ENCODE measurements at regions not wholly inside any gene's neighbourhood (a gene's known extent, or its start where the extent isn't known, plus 50 kb on each side); places are given as distances from the start of the nearest gene placed in this dataset.

DNA sequence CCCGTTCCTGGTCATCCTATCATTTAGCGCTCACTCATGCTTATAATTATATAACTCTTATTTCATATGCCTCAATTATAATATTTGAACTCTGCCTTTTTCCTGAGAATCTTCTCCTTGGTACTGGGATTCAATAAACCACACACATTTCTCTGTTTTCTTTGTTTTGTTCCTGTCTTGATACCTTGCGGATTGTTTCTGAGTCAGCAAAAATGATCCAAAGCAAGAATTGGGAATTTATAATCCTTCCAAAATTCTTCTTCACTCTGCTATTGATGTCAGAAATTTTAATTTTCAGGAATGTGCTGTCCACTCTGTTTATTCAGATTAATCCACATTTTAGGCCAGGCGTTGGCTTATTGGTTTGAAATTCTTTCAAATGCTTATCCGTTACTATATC, 886.0 kb downstream of the SUCLG1 start:
- Histone ChIP-seq H4K20me1 (ENCODE audit: control insufficient read depth, extremely low read depth, insufficient read depth, low read length) (no peaks in the 10 kb centered on the region), H3K4me1 (ENCODE audit: control insufficient read depth, extremely low read depth, insufficient read depth, low read length) (no peaks in the 10 kb centered on the region), H3K27me3 (ENCODE audit: control insufficient read depth, insufficient read depth, low read length) (no peaks in the 10 kb centered on the region), H3K79me2 (ENCODE audit: control insufficient read depth, insufficient read depth, low read length) (no peaks in the 10 kb centered on the region), H3K4me2 (ENCODE audit: extremely low read depth, insufficient read depth, low read length) (no peak overlapping the region), H3K9me3 (ENCODE audit: control insufficient read depth, insufficient read depth, low read depth, low read length) (no peaks in the 10 kb centered on the region), H3K9ac (ENCODE audit: insufficient read depth, low read length) (no peak overlapping the region), H3K27ac (ENCODE audit: insufficient read depth, low read length) (no peak overlapping the region), H3K36me3 (ENCODE audit: control insufficient read depth, insufficient read depth, low read length) (no peaks in the 10 kb centered on the region), H3K4me3 (replicated peaks in 1 of 4; ENCODE audit: control extremely low read depth in 1 of 4, insufficient read depth in 1 of 4, low read depth in 3 of 4, low read length in 4 of 4) (no peak overlapping the region), H2AFZ (ENCODE audit: low read length) (no peak overlapping the region)
- TF ChIP-seq, protein P1, sequence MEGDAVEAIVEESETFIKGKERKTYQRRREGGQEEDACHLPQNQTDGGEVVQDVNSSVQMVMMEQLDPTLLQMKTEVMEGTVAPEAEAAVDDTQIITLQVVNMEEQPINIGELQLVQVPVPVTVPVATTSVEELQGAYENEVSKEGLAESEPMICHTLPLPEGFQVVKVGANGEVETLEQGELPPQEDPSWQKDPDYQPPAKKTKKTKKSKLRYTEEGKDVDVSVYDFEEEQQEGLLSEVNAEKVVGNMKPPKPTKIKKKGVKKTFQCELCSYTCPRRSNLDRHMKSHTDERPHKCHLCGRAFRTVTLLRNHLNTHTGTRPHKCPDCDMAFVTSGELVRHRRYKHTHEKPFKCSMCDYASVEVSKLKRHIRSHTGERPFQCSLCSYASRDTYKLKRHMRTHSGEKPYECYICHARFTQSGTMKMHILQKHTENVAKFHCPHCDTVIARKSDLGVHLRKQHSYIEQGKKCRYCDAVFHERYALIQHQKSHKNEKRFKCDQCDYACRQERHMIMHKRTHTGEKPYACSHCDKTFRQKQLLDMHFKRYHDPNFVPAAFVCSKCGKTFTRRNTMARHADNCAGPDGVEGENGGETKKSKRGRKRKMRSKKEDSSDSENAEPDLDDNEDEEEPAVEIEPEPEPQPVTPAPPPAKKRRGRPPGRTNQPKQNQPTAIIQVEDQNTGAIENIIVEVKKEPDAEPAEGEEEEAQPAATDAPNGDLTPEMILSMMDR (conservative IDR thresholded peaks at IDR 0.05 in 1 of 2, IDR thresholded peaks at IDR 0.05 in 1 of 2; ENCODE audit: low read depth in 1 of 2, low read length in 2 of 2): no peak
- TF ChIP-seq EZH2 (IDR thresholded peaks at IDR 0.05; ENCODE audit: low read length, missing control alignments): no peak
- DNase-seq (ENCODE audit: low read depth in 2 of 2): no peak

DNA sequence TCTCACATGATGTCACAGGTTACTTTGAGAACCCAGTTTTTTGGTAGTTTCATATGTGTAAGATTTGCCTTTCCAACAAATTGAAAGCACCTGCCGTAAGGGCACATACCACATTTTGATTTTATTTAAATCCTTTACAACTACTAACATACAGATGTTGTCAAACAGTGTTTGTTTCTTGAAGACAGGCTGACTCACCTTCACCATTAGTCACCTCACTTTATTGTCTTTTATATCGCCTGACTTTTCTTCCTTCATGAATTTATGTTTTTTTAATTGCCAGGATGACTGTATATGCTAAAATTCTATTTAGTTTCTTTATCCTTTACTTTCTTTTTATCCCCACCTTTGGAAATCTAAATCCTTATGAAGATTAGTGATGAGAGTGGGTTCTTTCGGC, 886.7 kb downstream of the SUCLG1 start:
- H3K79me2 ChIP-seq (ENCODE audit: control insufficient read depth, insufficient read depth, low read length): no peaks in the 10 kb centered on the region
- H3K36me3 ChIP-seq (ENCODE audit: control insufficient read depth, insufficient read depth, low read length): no peaks in the 10 kb centered on the region
- no peak overlapping the region for H3K4me2 ChIP-seq (ENCODE audit: extremely low read depth, insufficient read depth, low read length)
- no peak overlapping the region for H3K4me3 ChIP-seq (replicated peaks in 1 of 4; ENCODE audit: control extremely low read depth in 1 of 4, insufficient read depth in 1 of 4, low read depth in 3 of 4, low read length in 4 of 4)
- DNase-seq (ENCODE audit: low read depth in 2 of 2): no peak
- TF ChIP-seq EZH2 (IDR thresholded peaks at IDR 0.05; ENCODE audit: low read length, missing control alignments): no peak
- TF ChIP-seq, protein P1 (conservative IDR thresholded peaks at IDR 0.05 in 1 of 2, IDR thresholded peaks at IDR 0.05 in 1 of 2; ENCODE audit: low read depth in 1 of 2, low read length in 2 of 2): no peak
- no peaks in the 10 kb centered on the region for H3K4me1 ChIP-seq (ENCODE audit: control insufficient read depth, extremely low read depth, insufficient read depth, low read length)
- no peaks in the 10 kb centered on the region for H3K27me3 ChIP-seq (ENCODE audit: control insufficient read depth, insufficient read depth, low read length)
- no peak overlapping the region for H3K27ac ChIP-seq (ENCODE audit: insufficient read depth, low read length)
- H4K20me1 ChIP-seq (ENCODE audit: control insufficient read depth, extremely low read depth, insufficient read depth, low read length): no peaks in the 10 kb centered on the region
- no peak overlapping the region for H3K9ac ChIP-seq (ENCODE audit: insufficient read depth, low read length)
- no peak overlapping the region for H2AFZ ChIP-seq (ENCODE audit: low read length)
- no peaks in the 10 kb centered on the region for H3K9me3 ChIP-seq (ENCODE audit: control insufficient read depth, insufficient read depth, low read depth, low read length)

- Histone ChIP-seq H3K79me2 (ENCODE audit: control insufficient read depth, insufficient read depth, low read length) (no peaks in the 10 kb centered on the region), H3K36me3 (ENCODE audit: control insufficient read depth, insufficient read depth, low read length) (no peaks in the 10 kb centered on the region), H4K20me1 (ENCODE audit: control insufficient read depth, extremely low read depth, insufficient read depth, low read length) (no peaks in the 10 kb centered on the region), H3K27ac (ENCODE audit: insufficient read depth, low read length) (no peak overlapping the region), H2AFZ (ENCODE audit: low read length) (no peak overlapping the region), H3K4me3 (replicated peaks in 1 of 4; ENCODE audit: control extremely low read depth in 1 of 4, insufficient read depth in 1 of 4, low read depth in 3 of 4, low read length in 4 of 4) (no peak overlapping the region), H3K27me3 (ENCODE audit: control insufficient read depth, insufficient read depth, low read length) (no peaks in the 10 kb centered on the region), H3K9me3 (ENCODE audit: control insufficient read depth, insufficient read depth, low read depth, low read length) (no peaks in the 10 kb centered on the region), H3K9ac (ENCODE audit: insufficient read depth, low read length) (no peak overlapping the region), H3K4me2 (ENCODE audit: extremely low read depth, insufficient read depth, low read length) (no peak overlapping the region), H3K4me1 (ENCODE audit: control insufficient read depth, extremely low read depth, insufficient read depth, low read length) (no peaks in the 10 kb centered on the region)
- no peak for DNase-seq (ENCODE audit: low read depth in 2 of 2)
- TF ChIP-seq EZH2 (IDR thresholded peaks at IDR 0.05; ENCODE audit: low read length, missing control alignments): no peak
- TF ChIP-seq, protein P1 (conservative IDR thresholded peaks at IDR 0.05 in 1 of 2, IDR thresholded peaks at IDR 0.05 in 1 of 2; ENCODE audit: low read depth in 1 of 2, low read length in 2 of 2): no peak
Measured at GRCh38 chr2:83567551-83567950, 891.5 kb downstream of the SUCLG1 start.

All from fibroblast of lung (primary cell).